LNCAP (cell line): ENCODE measurements at regions not wholly inside any gene's neighbourhood (a gene's known extent, or its start where the extent isn't known, plus 50 kb on each side); places are given as distances from the start of the nearest gene placed in this dataset.

ENCODE experiments used
- CTCF ChIP-seq: fragments of 450-650 bp; IDR thresholded peaks from 2 replicates; pipeline ENCODE4 v1.5.1; 2017; ENCODE audit warnings: mild to moderate bottlenecking

GRCh38 chr14:105947599-105947998 lies 421.2 kb downstream of the TMEM121 start:
- no peak for TF ChIP-seq CTCF

- TF ChIP-seq CTCF = no peak
Observed at GRCh38 chr14:105951399-105951798, 425.0 kb downstream of the TMEM121 start.

- TF ChIP-seq CTCF = no peak
Observed at GRCh38 chr14:105952222-105952621, 425.8 kb downstream of the TMEM121 start.

- TF ChIP-seq CTCF = no peak
Observed at GRCh38 chr14:105952826-105953225, 426.4 kb downstream of the TMEM121 start.

- TF ChIP-seq CTCF = no peak
Observed at GRCh38 chr14:105962532-105962931, 436.1 kb downstream of the TMEM121 start.

- TF ChIP-seq CTCF = no peak
Observed at GRCh38 chr14:105968291-105968690, 441.9 kb downstream of the TMEM121 start.

- TF ChIP-seq CTCF = no peak
Observed at GRCh38 chr14:105971593-105972500, 445.5 kb downstream of the TMEM121 start.

- TF ChIP-seq CTCF = peak; percentile 47
Observed at GRCh38 chr14:105974902-105975301, 448.5 kb downstream of the TMEM121 start.
